Uterus (tissue), 2 donors: ENCODE measurements at regions not wholly inside any gene's neighbourhood (a gene's known extent, or its start where the extent isn't known, plus 50 kb on each side); places are given as distances from the start of the nearest gene placed in this dataset.

Experiments
- POLR2A ChIP-seq, 2 donors: fragments of 450-650 bp; IDR thresholded peaks; one replicate each; pipeline ENCODE4 v1.6.1; 2016; ENCODE audit warnings: antibody characterized with exemption in 2 of 2, mild to moderate bottlenecking in 1 of 2, moderate library complexity in 1 of 2
- TF ChIP-seq, protein P1 (sequence below), 4 experiments: fragments of 200-600 bp in 2 of 4; fragments of 450-650 bp in 2 of 4; sonication (generic) in 2 of 4; IDR thresholded peaks; one replicate each; pipeline ENCODE4 v1.5.1; 2016 to 2019; ENCODE audit warnings: antibody characterized with exemption in 4 of 4, mild to moderate bottlenecking in 2 of 4, moderate library complexity in 1 of 4

DNA sequence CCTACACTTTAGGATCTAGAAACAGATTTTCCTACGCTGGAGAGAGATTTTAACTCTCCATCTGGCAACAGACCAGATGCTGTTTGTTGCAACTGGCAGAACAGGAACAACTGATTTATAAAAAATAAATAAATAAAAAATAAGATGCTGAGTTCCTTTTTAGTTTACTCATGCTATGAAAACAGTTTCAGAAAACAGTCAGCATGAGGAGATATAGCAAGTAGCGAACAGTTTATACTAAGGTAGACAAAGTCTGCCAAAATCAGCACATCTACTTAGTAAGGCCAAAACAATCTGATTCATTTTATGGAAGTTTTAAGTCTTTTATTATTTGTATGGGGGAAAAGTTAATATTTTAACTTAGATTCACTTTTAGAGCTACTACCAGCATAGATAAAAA is 974.0 kb upstream of the CNTNAP5 start:
- no peak for TF ChIP-seq POLR2A (IDR thresholded peaks at IDR 0.05)
- TF ChIP-seq, protein P1, sequence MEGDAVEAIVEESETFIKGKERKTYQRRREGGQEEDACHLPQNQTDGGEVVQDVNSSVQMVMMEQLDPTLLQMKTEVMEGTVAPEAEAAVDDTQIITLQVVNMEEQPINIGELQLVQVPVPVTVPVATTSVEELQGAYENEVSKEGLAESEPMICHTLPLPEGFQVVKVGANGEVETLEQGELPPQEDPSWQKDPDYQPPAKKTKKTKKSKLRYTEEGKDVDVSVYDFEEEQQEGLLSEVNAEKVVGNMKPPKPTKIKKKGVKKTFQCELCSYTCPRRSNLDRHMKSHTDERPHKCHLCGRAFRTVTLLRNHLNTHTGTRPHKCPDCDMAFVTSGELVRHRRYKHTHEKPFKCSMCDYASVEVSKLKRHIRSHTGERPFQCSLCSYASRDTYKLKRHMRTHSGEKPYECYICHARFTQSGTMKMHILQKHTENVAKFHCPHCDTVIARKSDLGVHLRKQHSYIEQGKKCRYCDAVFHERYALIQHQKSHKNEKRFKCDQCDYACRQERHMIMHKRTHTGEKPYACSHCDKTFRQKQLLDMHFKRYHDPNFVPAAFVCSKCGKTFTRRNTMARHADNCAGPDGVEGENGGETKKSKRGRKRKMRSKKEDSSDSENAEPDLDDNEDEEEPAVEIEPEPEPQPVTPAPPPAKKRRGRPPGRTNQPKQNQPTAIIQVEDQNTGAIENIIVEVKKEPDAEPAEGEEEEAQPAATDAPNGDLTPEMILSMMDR (IDR thresholded peaks at IDR 0.05): no peak
